ENCODE measurements at regions not wholly inside any gene's neighbourhood (a gene's known extent, or its start where the extent isn't known, plus 50 kb on each side); places are given as distances from the start of the nearest gene placed in this dataset.

- TF ChIP-seq CTCF (IDR thresholded peaks at IDR 0.05), result no peak
- no peak for TF ChIP-seq POLR2A (IDR thresholded peaks at IDR 0.05)
Measured at GRCh38 chr5:124277767-124278545, 468.5 kb downstream of the ZNF608 start.

Data from thyroid gland (tissue), 4 donors.